GM12872 (cell line): ENCODE measurements at regions not wholly inside any gene's neighbourhood (a gene's known extent, or its start where the extent isn't known, plus 50 kb on each side); places are given as distances from the start of the nearest gene placed in this dataset.

ENCODE experiments used
- CTCF ChIP-seq: IDR thresholded peaks from 3 replicates; pipeline ENCODE4 v1.5.1; 2011; ENCODE audit warnings: low read depth, mild to moderate bottlenecking, low read length, moderate library complexity; ENCODE audit not compliant: insufficient read depth

- TF ChIP-seq CTCF: no peak
Observed at GRCh38 chr3:103589770-103590169, 1155.0 kb downstream of the ZPLD1 start.

- TF ChIP-seq CTCF: no peak
Observed at GRCh38 chr3:103600844-103601243, 1166.0 kb downstream of the ZPLD1 start.

GRCh38 chr3:103601666-103602065, 1166.9 kb downstream of the ZPLD1 start:
- no peak for TF ChIP-seq CTCF

- no peak for TF ChIP-seq CTCF
Observed at GRCh38 chr3:103609472-103609871, 1174.7 kb downstream of the ZPLD1 start.

GRCh38 chr3:103613397-103614156, 1178.8 kb downstream of the ZPLD1 start:
- TF ChIP-seq CTCF: no peak

GRCh38 chr3:103614719-103615118, 1179.9 kb downstream of the ZPLD1 start:
- TF ChIP-seq CTCF: no peak

- TF ChIP-seq CTCF: no peak
Observed at GRCh38 chr3:103617961-103618360, 1183.1 kb downstream of the ZPLD1 start.
